ENCODE measurements at regions not wholly inside any gene's neighbourhood (a gene's known extent, or its start where the extent isn't known, plus 50 kb on each side); places are given as distances from the start of the nearest gene placed in this dataset.

GRCh38 chr22:48644108-48644507 lies 1183.6 kb downstream of the BRD1 start:
- no peak for DNase-seq

- no peak for DNase-seq
Observed at GRCh38 chr22:48643066-48643731, 1184.5 kb downstream of the BRD1 start.

- DNase-seq = no peak
Observed at GRCh38 chr22:48642550-48642949, 1185.1 kb downstream of the BRD1 start.

GRCh38 chr22:48641906-48642475 lies 1185.7 kb downstream of the BRD1 start:
- DNase-seq = no peak

- DNase-seq = no peak
Observed at GRCh38 chr22:48640890-48641841, 1186.5 kb downstream of the BRD1 start.

GRCh38 chr22:48639896-48640748 lies 1187.6 kb downstream of the BRD1 start:
- no peak for DNase-seq

GRCh38 chr22:48639021-48639795 lies 1188.5 kb downstream of the BRD1 start:
- DNase-seq = no peak

- no peak for DNase-seq
Observed at GRCh38 chr22:48637231-48637630, 1190.4 kb downstream of the BRD1 start.

- no peak for DNase-seq
Observed at GRCh38 chr22:48636746-48637145, 1190.9 kb downstream of the BRD1 start.

GRCh38 chr22:48635816-48636215 lies 1191.9 kb downstream of the BRD1 start:
- no peak for DNase-seq

GRCh38 chr22:48635031-48635430 lies 1192.6 kb downstream of the BRD1 start:
- no peak for DNase-seq

GRCh38 chr22:48633996-48634836 lies 1193.5 kb downstream of the BRD1 start:
- DNase-seq = no peak

- no peak for DNase-seq
Observed at GRCh38 chr22:48632646-48633246, 1194.9 kb downstream of the BRD1 start.

- no peak for DNase-seq
Observed at GRCh38 chr22:48631288-48631863, 1196.3 kb downstream of the BRD1 start.

GRCh38 chr22:48630848-48631247 lies 1196.8 kb downstream of the BRD1 start:
- DNase-seq = no peak

- DNase-seq = no peak
Observed at GRCh38 chr22:48630433-48630754, 1197.3 kb downstream of the BRD1 start.

- no peak for DNase-seq
Observed at GRCh38 chr22:48629631-48630432, 1197.8 kb downstream of the BRD1 start.

GRCh38 chr22:48628891-48629543 lies 1198.7 kb downstream of the BRD1 start:
- no peak for DNase-seq

- no peak for DNase-seq
Observed at GRCh38 chr22:48627966-48628365, 1199.7 kb downstream of the BRD1 start.
